GM21723 (cell line): ENCODE measurements at regions not wholly inside any gene's neighbourhood (a gene's known extent, or its start where the extent isn't known, plus 50 kb on each side); places are given as distances from the start of the nearest gene placed in this dataset.
"Not testable (repeated sequence)": the region's sequence is repeated elsewhere in the genome, so short reads cannot be mapped to it uniquely, and the experiment has no call there.

ENCODE experiments used
- ATAC-seq: cut with Tn5 transposase; IDR thresholded peaks from one replicate; pipeline ENCODE4 v1.9.1; 2021; ENCODE audit warnings: mild to moderate bottlenecking, moderate library complexity; ENCODE audit not compliant: unreplicated experiment

DNA sequence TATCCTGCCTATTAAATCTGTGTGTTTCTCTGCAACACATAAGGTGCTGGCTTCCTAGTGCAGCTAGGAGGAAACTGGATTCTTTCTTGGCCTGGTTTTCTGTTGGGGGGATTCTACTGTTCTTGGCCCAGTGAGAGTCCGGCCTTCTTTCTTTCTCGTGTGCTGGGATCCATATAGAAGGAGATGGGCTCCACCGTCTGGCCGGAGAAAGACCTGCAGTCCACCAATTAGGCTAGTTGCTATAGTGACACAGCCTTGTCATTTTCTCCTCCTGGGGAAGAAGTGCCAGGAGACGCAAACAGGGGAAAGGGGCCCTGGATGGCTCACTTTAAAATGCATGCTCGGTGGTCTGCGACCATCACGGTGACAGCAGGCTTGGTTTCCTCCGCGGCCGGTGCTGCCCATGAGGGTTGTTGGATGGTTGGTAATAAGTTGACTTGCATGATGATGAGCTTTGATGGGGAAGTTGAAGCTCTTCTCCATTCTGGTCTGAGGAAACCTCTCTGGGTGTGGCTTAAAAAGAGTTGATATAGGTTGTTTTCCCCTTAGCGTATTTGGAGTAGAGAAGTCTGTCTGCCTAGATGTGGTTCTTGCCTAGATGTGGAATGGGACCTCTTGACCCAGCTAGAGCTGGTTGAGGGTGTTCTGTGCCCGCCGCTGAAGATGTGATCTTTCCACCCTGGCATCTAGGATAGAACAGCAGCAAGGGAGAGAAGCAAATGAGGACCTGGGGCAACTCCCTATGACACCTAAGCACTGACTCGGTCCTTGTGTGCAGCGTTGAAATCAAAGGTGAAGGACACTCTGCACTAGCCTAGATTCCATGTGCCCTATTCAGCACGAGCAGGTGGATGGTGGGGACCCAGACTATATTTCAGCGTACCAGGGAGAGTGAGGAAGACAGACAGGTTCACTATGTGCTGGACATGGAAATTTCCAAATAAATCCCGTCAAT is 1335.0 kb downstream of the BRD1 start:
- ATAC-seq: no peak

DNA sequence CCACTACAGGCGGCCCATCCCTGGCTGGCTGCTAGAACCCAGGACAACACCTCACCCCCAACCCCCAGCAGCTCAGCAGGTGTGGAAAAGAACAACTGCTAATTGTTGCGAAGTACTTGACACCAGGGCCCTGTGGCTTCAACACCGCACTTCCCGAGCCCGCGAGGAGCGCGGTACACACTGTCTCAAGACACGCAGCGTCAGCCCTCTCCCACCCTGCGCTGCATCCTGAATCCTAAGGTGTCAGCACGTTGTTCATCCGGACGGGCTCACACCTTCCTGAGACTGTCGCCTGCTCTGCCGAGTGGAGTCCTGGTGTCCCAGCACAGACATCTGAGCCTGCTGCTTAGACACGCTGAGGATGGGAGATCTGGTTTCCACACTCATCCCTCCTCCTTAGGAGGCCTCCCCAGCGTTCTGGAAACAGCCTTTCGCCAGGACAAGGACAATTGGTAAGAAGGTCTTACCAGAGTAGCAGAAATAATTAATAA is 1336.2 kb downstream of the BRD1 start:
- no peak for ATAC-seq

DNA sequence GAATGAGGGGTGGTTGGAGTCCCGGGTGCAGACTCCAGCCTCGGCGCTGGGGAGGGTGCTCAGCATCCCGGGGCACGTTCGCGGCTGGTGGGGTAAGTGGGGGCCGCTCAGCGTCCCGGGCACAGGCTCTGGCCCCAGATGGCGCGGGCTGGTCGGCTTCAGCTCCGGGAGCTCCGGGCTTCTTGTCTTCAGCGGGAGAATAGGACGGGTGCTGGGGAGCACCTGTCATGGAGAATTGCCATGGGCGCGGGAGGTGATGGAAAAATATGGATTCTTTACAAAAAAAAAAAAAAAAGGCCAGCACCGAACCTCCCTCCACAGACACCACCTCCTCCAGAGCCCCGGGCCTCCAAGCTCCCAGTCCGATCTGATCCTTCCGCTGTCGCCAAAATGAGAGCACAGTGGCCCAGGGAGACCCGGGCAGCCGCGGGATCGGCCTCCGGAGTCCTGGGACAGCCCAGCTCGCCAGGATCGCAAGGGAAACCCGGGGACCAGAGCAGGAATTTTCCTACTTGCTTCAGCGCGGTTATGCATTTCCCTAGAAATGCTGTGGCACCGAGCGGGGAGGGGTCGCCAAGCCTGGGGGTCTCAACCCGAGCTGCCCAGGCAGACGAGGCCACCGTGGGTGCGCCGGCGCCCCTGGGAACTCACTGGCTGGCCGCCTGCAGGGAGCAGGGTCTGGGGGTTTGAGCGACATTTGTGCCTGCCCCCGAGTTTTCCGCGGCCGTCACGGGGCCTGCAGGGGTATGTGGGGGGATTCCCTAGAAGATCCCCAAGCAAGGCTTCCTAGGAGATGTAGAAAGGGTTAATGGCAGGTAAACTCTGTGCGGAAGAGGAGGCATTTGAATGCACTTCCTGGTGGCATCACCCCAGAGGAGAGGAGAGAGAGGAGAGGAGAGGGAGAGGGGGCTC is 1336.9 kb downstream of the BRD1 start:
- ATAC-seq: no peak

DNA sequence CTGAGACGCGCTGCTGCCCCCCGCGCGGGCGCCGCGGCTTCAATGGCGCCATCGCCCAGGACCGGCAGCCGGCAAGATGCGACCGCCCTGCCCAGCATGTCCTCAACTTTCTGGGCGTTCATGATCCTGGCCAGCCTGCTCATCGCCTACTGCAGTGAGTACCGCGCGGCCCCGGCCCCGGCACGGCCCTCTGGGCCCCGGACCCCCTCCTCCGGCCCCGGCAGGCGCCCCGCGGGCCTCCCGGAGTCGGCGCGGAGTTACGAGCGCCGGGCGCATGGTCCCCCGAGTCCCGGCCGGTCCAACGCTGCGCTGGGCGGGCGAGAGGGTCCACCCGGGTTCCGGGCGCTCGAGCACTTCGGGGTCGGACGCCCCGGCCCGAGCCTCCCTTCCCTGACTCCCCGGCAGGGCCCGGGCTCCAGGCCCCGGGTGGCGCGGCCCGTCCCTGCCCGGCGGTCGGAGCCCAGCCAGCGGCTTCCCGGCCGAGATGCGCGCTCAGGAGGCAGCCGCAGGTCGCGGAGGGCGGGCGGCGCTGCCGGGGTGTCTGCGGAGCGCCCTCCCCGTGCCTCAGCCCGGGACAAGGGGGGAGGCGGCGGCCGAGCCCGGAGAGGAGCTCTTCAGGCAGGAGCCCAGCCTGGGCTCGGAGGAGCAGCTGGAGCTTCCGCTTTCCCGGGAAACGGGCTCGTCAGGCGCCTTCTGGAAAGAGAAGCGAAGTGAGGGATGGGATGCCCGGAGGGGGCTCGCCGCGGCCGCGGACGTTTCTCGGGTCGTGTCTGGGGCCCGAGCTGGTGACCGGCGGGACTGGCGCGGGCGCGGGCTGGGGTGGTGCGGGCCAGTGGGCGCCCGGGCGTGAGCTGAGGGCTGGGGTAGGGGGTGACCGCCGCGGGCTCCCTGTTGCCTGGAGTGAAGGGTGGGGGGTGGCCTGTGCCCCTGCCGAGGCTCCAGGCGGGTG is 1337.8 kb downstream of the BRD1 start:
- ATAC-seq: no peak

DNA sequence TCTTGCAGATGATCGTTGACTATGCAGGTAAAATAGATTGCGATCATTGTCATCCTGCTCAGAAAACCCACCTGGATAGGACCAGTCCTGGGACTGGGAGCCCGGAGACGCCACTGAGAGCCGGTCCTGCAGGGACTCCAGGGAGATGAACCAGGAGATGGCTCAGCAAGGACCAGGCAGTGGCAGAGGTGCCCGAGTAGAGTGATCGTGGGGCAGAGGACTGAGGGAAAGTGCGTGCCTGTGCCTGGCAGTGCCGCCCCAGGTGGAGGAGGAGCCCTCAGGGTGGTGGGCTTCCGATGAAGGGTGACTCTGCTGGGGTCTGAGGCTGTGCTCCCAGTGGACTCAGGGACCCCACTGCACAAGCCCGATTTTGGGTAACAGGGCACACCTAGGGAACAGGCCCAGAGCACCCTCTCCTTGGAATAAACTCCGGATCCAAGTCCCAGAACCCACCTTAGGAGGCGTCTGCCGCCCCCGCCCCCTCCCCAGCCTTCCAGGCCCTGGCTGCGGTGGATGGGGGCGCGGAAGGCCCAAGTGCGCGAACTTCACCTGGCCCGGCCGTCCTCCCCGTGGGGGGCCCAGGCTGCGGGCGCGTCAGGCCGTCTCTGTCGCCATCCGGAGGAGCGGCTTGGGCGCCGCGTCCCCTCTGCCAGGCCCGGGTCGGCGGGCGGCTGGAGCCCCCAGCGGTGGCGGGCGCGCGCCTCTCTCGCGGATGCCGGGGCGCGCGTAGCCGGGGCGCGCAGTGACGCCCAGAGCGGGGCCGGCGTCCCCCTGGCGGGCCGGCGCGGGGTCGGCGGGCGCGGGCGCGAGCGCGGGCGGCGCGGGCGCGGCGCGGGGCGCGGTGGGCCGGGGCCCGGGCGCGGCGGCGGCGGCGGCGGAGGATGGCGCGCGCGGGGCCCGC is 1338.8 kb downstream of the BRD1 start:
- ATAC-seq: no peak

DNA sequence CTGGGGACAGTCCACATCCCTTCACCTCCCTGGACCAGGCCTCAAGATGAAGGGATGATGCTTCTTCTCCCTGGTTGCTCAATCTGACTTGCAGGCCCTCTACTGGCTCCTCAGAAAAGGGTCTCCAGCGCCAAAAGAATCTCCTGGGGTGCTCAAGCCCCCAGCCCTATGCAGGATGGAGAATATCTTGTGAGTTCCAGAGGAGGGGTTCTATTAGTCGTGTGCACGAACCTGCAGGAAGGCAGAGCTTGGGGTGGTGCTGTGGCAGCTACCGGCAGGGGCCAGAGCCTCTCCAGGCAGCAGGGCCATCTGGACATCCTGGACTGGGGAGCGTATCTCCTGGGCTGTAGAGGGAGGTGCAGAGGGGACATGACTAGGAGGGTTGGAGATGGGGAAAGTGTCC is 1339.5 kb downstream of the BRD1 start:
- no peak for ATAC-seq

DNA sequence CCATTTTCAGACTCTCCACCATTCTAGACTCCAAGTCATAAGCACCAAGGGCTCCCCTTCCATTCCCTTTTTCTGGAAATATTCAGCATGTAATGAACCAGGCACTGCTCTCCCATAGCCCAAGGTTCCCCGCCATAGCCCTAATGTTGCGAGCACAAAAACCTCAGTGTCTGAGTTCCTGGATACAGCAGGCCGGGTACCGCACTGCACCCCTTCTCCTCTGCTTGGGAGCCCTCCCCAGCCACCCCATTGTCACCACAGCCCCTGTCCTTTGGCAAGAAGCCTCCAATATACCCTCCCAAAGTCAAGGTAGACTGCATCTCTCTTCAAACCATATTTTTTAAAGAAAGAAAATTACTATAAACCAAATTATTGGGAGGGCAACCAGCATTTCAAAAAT is 1341.1 kb downstream of the BRD1 start:
- no peak for ATAC-seq

DNA sequence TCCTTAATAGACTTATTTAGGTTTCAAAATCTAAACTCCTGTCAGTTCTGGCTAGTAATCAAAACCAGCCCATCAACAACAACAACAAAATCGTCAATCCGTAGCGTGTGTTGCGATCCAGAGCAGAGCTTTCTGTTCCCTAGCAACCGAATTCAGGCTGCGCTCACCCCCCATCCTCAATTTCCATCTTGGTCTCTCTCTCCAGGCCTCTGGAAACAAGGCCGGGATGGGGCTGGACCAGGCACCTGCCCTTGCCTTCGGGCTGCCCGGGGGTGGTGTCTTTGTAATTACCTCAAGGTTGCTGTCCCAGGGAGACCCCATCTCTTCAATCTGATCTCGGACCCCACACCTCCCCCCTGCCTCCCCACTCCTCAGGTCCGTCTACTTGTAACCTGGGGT is 1341.5 kb downstream of the BRD1 start:
- ATAC-seq: no peak

DNA sequence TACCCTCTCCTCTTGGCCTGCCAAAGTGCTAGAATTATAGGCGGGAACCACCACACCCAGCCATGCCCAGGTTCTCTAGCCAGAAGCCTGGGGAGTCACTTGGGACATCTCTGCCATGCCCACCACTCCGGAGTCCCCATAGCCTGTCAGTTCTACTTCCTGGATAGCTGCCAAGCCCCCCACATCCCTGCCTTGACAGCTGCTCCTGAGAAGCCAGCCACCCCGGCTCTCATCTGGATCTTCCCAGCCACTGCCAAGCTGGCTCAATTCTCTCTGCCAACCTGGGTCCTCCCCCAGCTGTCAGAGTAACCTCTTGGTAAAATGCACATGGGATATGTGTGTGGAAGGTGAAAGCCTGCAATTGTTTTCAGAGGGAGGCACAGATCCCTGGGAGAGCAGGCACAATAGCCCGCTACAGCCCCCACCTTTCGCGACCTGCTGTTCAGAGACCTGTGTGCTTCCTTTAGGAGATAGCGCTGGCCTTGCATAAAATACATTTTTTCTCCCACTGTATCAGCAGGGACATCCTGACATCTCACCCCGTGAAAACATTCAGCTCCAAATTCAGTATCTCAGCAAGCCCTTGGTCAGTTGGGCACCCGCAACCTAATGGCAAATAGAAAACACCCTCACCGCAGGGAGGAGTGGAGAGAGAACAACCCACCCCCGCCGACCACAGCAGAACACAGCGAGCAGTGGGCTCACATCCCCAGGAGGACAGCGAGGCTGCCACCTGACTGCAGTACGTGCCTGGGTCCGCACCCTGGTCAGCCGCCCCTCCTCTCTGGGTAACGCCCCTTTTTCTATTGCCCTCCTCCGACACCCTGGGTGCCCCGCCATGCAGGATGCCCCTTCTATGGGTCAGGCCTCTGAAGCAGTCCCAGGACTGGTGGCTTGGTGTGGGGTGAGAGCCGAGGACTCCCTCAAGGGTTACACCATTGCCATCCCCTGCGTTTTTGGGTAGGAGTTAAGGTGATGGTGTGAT is 1342.2 kb downstream of the BRD1 start:
- ATAC-seq: no peak

DNA sequence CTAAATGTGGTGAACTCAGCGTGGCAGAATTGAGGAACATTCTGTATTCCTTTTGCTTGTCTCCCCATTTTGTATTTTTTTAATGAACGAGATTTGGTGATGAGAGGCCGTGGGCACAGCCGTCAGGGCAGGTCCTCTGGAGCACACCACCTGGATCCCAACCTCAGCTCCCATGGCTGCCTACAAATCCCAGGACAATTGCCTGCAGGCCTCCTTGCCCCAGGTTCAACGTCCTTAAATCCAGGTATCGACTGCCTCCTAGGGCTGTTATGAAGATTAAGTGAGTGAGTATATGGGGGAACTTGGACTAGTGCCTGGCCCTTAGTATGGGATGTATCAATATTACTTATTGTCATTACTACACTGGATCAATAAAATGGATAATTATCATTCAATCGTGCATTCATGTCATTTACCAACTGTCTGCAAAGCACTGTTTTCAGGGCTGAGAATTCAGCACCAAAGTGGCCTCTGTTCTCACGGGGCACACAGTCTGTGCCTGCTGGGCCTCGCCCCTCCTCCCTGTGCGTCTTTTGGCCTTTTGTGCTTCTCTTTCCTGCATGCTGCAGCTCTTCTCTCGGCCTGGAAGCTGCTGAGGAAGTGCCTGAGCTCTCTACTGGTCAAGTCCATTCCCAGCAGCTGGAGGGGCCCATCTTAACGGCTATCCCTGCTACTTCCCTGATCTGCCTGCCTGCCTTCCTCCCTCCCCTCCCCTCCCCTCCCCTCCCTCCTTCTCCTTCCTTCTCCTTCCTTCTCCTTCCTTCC is 1343.7 kb downstream of the BRD1 start:
- no peak for ATAC-seq

DNA sequence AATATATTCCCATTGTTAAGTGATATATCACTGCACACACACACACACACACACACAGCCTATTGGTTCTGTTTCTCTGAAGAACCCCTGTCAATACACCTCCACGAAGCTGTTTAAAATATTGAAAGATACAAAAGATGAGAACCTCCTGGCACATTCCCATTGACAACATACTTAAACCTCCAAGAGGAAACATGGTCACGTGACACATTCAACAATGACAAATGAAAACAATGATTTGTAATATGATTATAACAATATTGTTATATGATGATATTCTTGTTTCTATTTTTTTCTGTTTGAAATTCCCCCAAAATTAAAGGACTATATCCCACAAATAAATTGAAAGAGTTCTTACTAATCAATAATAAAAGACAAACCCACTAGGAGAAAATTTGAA is 1344.9 kb downstream of the BRD1 start:
- ATAC-seq: no peak

DNA sequence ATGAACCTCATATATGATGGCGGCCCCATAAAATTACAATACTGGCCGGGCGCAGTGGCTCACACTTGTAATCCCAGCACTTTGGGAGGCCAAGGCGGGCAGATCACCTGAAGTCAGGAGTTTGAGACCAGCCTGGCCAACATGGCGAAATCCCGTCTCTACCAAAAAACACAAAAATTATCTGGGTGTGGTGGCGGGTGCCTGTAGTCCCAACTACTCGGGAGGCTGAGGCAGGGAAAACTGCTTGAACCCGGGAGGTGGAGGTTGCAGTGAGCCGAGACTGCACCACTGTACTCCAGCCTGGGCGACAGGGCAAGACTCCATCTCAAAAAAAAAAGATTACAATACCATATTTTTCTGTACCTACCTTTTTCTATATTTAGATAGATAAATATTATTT is 1345.5 kb downstream of the BRD1 start:
- not testable (repeated sequence) for ATAC-seq

DNA sequence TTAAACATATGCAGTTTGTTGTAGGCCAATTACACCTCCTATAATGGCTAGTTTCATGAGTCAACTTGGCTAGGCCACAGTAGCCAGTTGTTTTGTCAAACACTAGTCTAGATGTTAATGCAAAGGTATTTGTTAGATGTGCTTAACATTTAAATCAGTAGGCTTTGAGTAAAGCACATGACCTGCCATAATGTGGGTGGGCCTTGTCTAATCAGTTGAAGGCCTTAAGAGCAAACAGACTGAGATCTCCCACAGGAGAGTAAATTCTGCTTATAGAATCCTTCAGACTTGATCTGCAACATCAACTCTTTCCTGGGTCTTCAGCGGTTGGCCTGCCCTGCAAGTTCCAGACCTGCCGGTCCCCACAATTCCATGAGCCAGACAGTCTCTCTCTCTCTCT is 1345.9 kb downstream of the BRD1 start:
- no peak for ATAC-seq

DNA sequence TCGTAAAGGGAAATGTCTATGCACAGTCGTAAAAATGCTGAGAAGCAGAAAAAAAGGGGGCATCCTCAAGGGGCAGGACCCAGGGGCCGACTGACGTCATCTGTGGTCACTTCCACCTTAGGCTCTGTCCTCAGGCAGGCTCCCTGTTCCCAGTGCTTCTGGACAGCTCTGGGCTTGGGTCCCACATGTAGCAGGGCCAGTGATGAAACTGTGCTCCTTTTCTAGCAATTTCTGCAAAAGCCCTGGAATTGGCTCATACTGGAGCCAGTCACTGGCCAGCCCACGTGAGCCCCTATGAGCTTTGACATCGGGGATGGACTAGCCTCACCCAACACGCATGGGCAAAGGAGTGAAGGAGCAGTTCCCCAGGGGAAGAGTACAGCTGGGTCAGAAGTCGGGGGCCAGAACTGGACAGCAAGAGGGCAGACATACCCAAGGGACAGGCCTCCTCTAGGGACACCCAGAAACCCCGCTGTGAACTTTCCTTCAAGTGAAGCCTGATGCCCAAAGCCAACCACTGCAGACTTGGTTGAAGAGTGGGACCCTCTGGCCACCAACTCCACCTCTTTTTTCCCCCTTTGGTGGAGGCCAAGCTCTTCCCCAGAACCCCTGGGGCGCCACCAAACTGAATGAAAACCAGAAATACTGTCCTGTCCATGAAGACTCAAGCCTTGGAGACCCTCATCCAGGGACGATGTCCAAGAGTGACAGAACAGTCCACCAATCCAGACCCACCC is 1349.0 kb downstream of the BRD1 start:
- no peak for ATAC-seq

DNA sequence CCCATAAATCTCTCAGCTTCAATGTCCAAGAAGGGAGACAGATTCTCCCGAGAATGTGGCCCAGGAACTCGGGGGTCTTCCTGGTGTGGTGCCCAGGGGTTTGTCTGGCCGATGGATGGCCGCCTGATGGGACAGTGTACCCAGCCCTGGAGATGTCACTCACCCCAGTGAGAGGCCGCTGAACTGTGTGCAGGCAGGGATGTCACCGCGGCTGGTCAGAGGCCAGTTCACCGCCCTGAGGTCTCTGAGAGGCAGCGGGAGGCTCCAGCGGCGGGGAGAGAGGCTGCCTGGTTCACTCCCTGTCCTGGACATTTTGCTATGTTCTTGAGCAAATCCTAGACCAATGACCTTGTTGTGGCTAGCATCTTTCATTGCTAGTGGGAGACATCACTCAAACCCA is 1349.5 kb downstream of the BRD1 start:
- ATAC-seq: no peak

DNA sequence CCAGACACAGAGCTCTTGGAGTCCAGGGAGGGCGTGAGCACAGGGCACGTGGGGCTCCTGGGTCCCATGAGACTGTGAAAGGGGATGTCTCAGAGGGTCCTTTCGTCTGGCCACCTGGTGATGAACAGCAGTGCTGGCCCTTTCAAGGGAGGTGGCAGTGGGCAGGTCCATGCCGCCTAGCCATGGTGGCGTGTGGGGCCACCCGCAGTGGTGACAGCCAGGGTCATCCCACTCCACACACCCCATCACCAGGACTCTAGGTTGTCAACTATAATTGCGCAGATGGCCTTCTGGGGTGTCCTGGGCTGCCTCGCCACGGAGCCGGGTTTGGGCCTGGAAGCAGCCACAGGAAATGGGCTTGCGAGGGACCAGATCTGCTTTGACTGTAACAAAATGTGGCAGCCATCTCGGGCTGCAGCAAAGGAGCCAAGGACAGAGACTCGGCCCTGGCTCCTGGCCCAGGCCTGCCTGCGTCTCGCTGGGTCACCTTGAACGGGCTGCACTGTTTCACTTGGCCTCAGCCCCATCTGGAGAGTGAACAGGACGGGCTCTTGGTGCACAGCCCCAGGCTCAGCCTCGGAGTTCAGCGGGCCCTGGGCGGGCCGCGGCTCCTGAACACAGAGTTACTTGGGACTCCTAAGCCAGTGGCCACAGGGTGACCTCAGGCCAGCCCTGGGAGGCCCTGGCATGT is 1350.5 kb downstream of the BRD1 start:
- ATAC-seq: no peak
